ENCODE measurements at regions not wholly inside any gene's neighbourhood (a gene's known extent, or its start where the extent isn't known, plus 50 kb on each side); places are given as distances from the start of the nearest gene placed in this dataset.

GRCh38 chr1:22362626-22363402, 88.8 kb upstream of the ZBTB40 start:
- DNase-seq = no peak

- DNase-seq = no peak
Observed at GRCh38 chr1:22363403-22364325, 88.0 kb upstream of the ZBTB40 start.

GRCh38 chr1:22364326-22364650, 87.4 kb upstream of the ZBTB40 start:
- no peak for DNase-seq

GRCh38 chr1:22364764-22365163, 86.9 kb upstream of the ZBTB40 start:
- DNase-seq = no peak

- DNase-seq = no peak
Observed at GRCh38 chr1:22365331-22366295, 86.0 kb upstream of the ZBTB40 start.

- DNase-seq = no peak
Observed at GRCh38 chr1:22366346-22366745, 85.3 kb upstream of the ZBTB40 start.

GRCh38 chr1:22368125-22368524, 83.5 kb upstream of the ZBTB40 start:
- DNase-seq = no peak

GRCh38 chr1:22369294-22370189, 82.1 kb upstream of the ZBTB40 start:
- no peak for DNase-seq

- DNase-seq = no peak
Observed at GRCh38 chr1:22370190-22370498, 81.5 kb upstream of the ZBTB40 start.

- DNase-seq = no peak
Observed at GRCh38 chr1:22371408-22371807, 80.2 kb upstream of the ZBTB40 start.

GRCh38 chr1:22373252-22373651, 78.4 kb upstream of the ZBTB40 start:
- no peak for DNase-seq

GRCh38 chr1:22374001-22374400, 77.7 kb upstream of the ZBTB40 start:
- no peak for DNase-seq

- DNase-seq = no peak
Observed at GRCh38 chr1:22375601-22376000, 76.0 kb upstream of the ZBTB40 start.

GRCh38 chr1:22376001-22376400, 75.7 kb upstream of the ZBTB40 start:
- DNase-seq = no peak

GRCh38 chr1:22376546-22376945, 75.1 kb upstream of the ZBTB40 start:
- no peak for DNase-seq

- no peak for DNase-seq
Observed at GRCh38 chr1:22376976-22377375, 74.7 kb upstream of the ZBTB40 start.

GRCh38 chr1:22379566-22379965, 72.1 kb upstream of the ZBTB40 start:
- no peak for DNase-seq

GRCh38 chr1:22380024-22380785, 71.4 kb upstream of the ZBTB40 start:
- no peak for DNase-seq

GRCh38 chr1:22383526-22384294, 67.9 kb upstream of the ZBTB40 start:
- no peak for DNase-seq

- no peak for DNase-seq
Observed at GRCh38 chr1:22385537-22385936, 66.1 kb upstream of the ZBTB40 start.

- DNase-seq = no peak
Observed at GRCh38 chr1:22386774-22387173, 64.9 kb upstream of the ZBTB40 start.

All from bone marrow (tissue), 2 donors.